DND-41 (cell line): ENCODE measurements at regions not wholly inside any gene's neighbourhood (a gene's known extent, or its start where the extent isn't known, plus 50 kb on each side); places are given as distances from the start of the nearest gene placed in this dataset.

Experiments
- ATAC-seq: fragments of 200-7000 bp; cut with Tn5 transposase; 3 replicates; pipeline ENCODE4 v1.9.1; 2021; ENCODE audit warnings: low read depth; ENCODE audit not compliant: insufficient read depth
- DNase-seq: peaks from one replicate; pipeline ENCODE4 v3.0.0-alpha.2; 2020
- H2AFZ ChIP-seq: 2 replicates; pipeline ENCODE4 v1.6.0; 2012; ENCODE audit warnings: low read depth, low read length
- H3K27ac ChIP-seq: 2 replicates; pipeline ENCODE4 v1.5.1; 2012; ENCODE audit warnings: low read length, inconsistent platforms
- H3K27me3 ChIP-seq: fragments of 200-600 bp; sonication (generic); 2 replicates; pipeline ENCODE4 v1.6.0; 2012; ENCODE audit warnings: low read length, mild to moderate bottlenecking, inconsistent platforms; ENCODE audit not compliant: insufficient read depth, poor library complexity
- H3K36me3 ChIP-seq: 2 replicates; pipeline ENCODE4 v1.5.1; 2012; ENCODE audit warnings: low read length, inconsistent platforms; ENCODE audit not compliant: insufficient read depth
- H3K4me1 ChIP-seq: 2 replicates; pipeline ENCODE4 v1.5.1; 2012; ENCODE audit warnings: mild to moderate bottlenecking, low read length; ENCODE audit not compliant: insufficient read depth
- H3K4me2 ChIP-seq: 2 replicates; pipeline ENCODE4 v1.6.0; 2012; ENCODE audit warnings: mild to moderate bottlenecking, moderate library complexity, low read length, inconsistent platforms; ENCODE audit not compliant: insufficient read depth
- H3K4me3 ChIP-seq, 2 experiments: fragments of 200-600 bp in 1 of 2; shearing (Covaris generic) in 1 of 2; 2 replicates each; pipeline ENCODE4 v1.5.1; 2012 to 2016; ENCODE audit warnings: inconsistent platforms in 2 of 2, low read length in 2 of 2, mild to moderate bottlenecking in 2 of 2, low read depth in 1 of 2, moderate library complexity in 1 of 2
- H3K79me2 ChIP-seq: 2 replicates; pipeline ENCODE4 v1.6.0; 2012; ENCODE audit warnings: low read length, inconsistent platforms; ENCODE audit not compliant: insufficient read depth
- H3K9ac ChIP-seq: 2 replicates; pipeline ENCODE4 v1.6.0; 2012; ENCODE audit warnings: low read depth, mild to moderate bottlenecking, inconsistent platforms, low read length, moderate library complexity
- H3K9me3 ChIP-seq: 2 replicates; pipeline ENCODE4 v1.5.1; 2012; ENCODE audit warnings: low read length, moderate library complexity, mild to moderate bottlenecking, inconsistent platforms; ENCODE audit not compliant: insufficient read depth, severe bottlenecking
- H4K20me1 ChIP-seq: 2 replicates; pipeline ENCODE4 v1.6.0; 2012; ENCODE audit warnings: low read length; ENCODE audit not compliant: insufficient read depth
- EZH2 ChIP-seq: IDR thresholded peaks from 3 replicates; pipeline ENCODE4 v1.6.1; 2012; ENCODE audit warnings: borderline replicate concordance, low read depth, mild to moderate bottlenecking, moderate library complexity, low read length, inconsistent platforms; ENCODE audit not compliant: severe bottlenecking
- TF ChIP-seq, protein P1 (sequence below): IDR thresholded peaks from 2 replicates; pipeline ENCODE4 v1.5.1; 2012; ENCODE audit warnings: borderline replicate concordance, low read length, moderate library complexity, mild to moderate bottlenecking; ENCODE audit not compliant: poor library complexity, severe bottlenecking; ENCODE audit errors: extremely low read depth

DNA sequence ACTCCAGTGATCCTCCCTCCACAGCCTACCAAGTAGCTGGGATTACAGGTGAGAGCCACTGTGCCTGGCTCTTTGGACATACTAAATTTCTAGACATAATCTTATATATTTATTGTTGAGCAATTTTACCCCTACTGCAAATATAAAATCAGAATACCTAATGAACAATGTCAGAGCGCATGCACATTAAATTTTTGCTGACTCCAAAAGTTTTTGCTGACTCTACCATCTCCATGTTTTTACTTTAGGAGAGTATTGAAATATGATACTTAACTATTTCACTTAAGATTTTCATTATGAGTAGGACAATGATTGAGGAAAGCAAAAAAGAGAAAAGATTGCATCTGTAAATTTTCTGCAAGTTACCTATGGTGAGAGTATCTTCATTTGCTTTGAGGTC lies 402.3 kb downstream of the LRRC70 start:
- no peak for ATAC-seq
- no peak overlapping the region for H3K9ac ChIP-seq
- no peaks in the 10 kb centered on the region for H4K20me1 ChIP-seq
- H3K4me3 ChIP-seq: no peak overlapping the region
- no peaks in the 10 kb centered on the region for H3K36me3 ChIP-seq
- H2AFZ ChIP-seq: no peak overlapping the region
- DNase-seq: no peak
- H3K4me1 ChIP-seq: no peaks in the 10 kb centered on the region
- H3K9me3 ChIP-seq: peaks cover 2% of the 10 kb centered on the region
- H3K27me3 ChIP-seq: no peaks in the 10 kb centered on the region
- H3K79me2 ChIP-seq: no peaks in the 10 kb centered on the region
- H3K27ac ChIP-seq: no peak overlapping the region
- no peak overlapping the region for H3K4me2 ChIP-seq
- TF ChIP-seq, protein P1, sequence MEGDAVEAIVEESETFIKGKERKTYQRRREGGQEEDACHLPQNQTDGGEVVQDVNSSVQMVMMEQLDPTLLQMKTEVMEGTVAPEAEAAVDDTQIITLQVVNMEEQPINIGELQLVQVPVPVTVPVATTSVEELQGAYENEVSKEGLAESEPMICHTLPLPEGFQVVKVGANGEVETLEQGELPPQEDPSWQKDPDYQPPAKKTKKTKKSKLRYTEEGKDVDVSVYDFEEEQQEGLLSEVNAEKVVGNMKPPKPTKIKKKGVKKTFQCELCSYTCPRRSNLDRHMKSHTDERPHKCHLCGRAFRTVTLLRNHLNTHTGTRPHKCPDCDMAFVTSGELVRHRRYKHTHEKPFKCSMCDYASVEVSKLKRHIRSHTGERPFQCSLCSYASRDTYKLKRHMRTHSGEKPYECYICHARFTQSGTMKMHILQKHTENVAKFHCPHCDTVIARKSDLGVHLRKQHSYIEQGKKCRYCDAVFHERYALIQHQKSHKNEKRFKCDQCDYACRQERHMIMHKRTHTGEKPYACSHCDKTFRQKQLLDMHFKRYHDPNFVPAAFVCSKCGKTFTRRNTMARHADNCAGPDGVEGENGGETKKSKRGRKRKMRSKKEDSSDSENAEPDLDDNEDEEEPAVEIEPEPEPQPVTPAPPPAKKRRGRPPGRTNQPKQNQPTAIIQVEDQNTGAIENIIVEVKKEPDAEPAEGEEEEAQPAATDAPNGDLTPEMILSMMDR: no peak
- no peak for TF ChIP-seq EZH2

DNA sequence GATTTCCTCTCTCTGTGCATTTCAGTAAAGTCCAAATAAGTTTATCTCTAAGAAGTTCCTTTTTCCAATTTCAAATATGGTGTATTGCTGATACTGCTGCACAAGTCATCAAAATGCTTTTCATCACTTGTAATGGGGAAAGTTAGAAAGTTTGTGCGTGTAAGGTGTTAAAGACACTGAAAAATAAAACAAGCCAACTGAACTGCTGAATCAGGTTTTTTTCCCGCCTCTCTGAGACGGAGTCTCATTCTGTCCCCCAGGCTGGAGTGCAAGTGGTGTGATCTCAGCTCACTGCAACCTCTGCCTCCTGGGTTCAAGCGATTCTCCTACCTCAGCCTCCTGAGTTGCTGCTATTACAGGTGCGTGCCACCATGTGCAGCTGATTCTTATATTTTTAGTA lies 400.9 kb downstream of the LRRC70 start:
- Histone ChIP-seq H2AFZ (no peak overlapping the region), H4K20me1 (no peaks in the 10 kb centered on the region), H3K4me3 (no peak overlapping the region), H3K9me3 (no peaks in the 10 kb centered on the region), H3K79me2 (no peaks in the 10 kb centered on the region), H3K27ac (no peak overlapping the region), H3K4me1 (no peaks in the 10 kb centered on the region), H3K27me3 (no peaks in the 10 kb centered on the region), H3K36me3 (no peaks in the 10 kb centered on the region), H3K4me2 (no peak overlapping the region), H3K9ac (no peak overlapping the region)
- no peak for TF ChIP-seq EZH2
- TF ChIP-seq, protein P1: no peak
- ATAC-seq (no peak), DNase-seq (no peak)

DNA sequence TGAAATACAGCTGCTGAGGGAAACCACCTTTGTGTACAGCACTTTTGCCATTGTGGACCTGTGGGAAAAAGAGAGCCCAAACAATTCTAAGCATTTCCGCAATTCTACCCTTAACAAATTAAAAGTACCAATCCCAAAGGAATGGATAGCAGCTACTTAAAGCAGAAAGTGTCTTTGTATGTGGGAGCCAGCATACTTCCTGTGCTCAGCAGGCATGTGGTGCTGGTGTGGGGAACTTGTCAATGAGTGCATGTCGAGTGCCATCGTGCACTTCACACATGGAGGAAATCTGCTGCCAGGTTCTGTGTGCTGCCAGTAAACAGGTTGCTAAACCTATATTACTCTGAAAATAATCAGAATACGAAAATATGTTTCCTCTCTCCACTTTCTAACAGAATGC lies 399.0 kb downstream of the LRRC70 start:
- no peaks in the 10 kb centered on the region for H3K79me2 ChIP-seq
- H3K4me2 ChIP-seq: no peak overlapping the region
- H3K27ac ChIP-seq: no peak overlapping the region
- H3K4me1 ChIP-seq: no peaks in the 10 kb centered on the region
- H3K36me3 ChIP-seq: no peaks in the 10 kb centered on the region
- no peak overlapping the region for H2AFZ ChIP-seq
- no peak for TF ChIP-seq EZH2
- TF ChIP-seq, protein P1: no peak
- H3K9me3 ChIP-seq: no peaks in the 10 kb centered on the region
- no peak overlapping the region for H3K9ac ChIP-seq
- no peak for DNase-seq
- H3K4me3 ChIP-seq: no peak overlapping the region
- no peaks in the 10 kb centered on the region for H4K20me1 ChIP-seq
- ATAC-seq: no peak
- no peaks in the 10 kb centered on the region for H3K27me3 ChIP-seq

DNA sequence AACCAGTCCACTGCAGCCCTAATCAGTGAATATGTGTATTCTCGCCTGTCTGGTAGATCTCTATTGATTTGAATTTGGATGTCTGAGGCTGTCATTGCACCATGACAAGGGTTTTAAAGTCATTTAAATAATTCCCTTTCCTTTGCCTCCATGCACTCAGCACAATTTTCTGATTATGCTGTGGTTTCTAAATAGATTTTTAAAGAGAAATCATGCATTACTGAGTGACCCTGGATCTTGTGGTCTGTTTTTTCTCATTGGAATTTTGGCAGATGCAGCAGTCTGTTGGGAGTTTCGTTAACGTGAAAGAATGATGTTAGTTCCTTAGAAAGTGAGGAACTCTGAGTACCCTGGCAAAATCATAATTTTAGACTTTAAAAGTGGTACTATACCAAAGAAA lies 396.0 kb downstream of the LRRC70 start:
- H4K20me1 ChIP-seq: no peaks in the 10 kb centered on the region
- no peak overlapping the region for H2AFZ ChIP-seq
- no peaks in the 10 kb centered on the region for H3K36me3 ChIP-seq
- H3K79me2 ChIP-seq: no peaks in the 10 kb centered on the region
- TF ChIP-seq EZH2: no peak
- TF ChIP-seq, protein P1: no peak
- H3K4me3 ChIP-seq: no peak overlapping the region
- no peak for ATAC-seq
- H3K9ac ChIP-seq: no peak overlapping the region
- no peaks in the 10 kb centered on the region for H3K9me3 ChIP-seq
- no peaks in the 10 kb centered on the region for H3K27me3 ChIP-seq
- no peak for DNase-seq
- no peak overlapping the region for H3K4me2 ChIP-seq
- no peak overlapping the region for H3K27ac ChIP-seq
- H3K4me1 ChIP-seq: no peaks in the 10 kb centered on the region
